SK-N-SH treated with all-trans-retinoic acid at 6 μM for 48 hours (cell line): ENCODE measurements at regions not wholly inside any gene's neighbourhood (a gene's known extent, or its start where the extent isn't known, plus 50 kb on each side); places are given as distances from the start of the nearest gene placed in this dataset.

Experiments used
- ATAC-seq: fragments of 200-7000 bp; cut with Tn5 transposase; 3 replicates; pipeline ENCODE4 v1.9.1; 2020; ENCODE audit warnings: mild to moderate bottlenecking, moderate library complexity
- ARNTL ChIP-seq: fragments of 450-650 bp; formaldehyde crosslinking; IDR thresholded peaks from 2 replicates; pipeline ENCODE4 v1.5.0; 2020; ENCODE audit warnings: low read depth, mild to moderate bottlenecking, moderate library complexity, borderline replicate concordance
- BACH2 ChIP-seq: fragments of 250-450 bp; sonication (Bioruptor Pico); IDR thresholded peaks from 2 replicates; pipeline ENCODE4 v1.9.0; 2021; ENCODE audit warnings: mild to moderate bottlenecking, borderline replicate concordance
- CREB5 ChIP-seq: fragments of 250-450 bp; sonication (Bioruptor Pico); IDR thresholded peaks from 2 replicates; pipeline ENCODE4 v1.5.1; 2020; ENCODE audit warnings: low read depth, mild to moderate bottlenecking, moderate library complexity
- CSDC2 ChIP-seq: fragments of 250-450 bp; sonication (Bioruptor Pico); IDR thresholded peaks from 2 replicates; pipeline ENCODE4 v1.5.0; 2020; ENCODE audit warnings: mild to moderate bottlenecking, moderate library complexity
- CSRNP3 ChIP-seq: fragments of 250-450 bp; sonication (Bioruptor Pico); IDR thresholded peaks from 2 replicates; pipeline ENCODE4 v1.5.1; 2021; ENCODE audit warnings: mild to moderate bottlenecking, moderate library complexity
- ESRRG ChIP-seq: fragments of 250-450 bp; sonication (Bioruptor Pico); IDR thresholded peaks from 2 replicates; pipeline ENCODE4 v1.6.1; 2021; ENCODE audit warnings: mild to moderate bottlenecking
- GLIS3 ChIP-seq: fragments of 250-450 bp; sonication (Bioruptor Pico); IDR thresholded peaks from 2 replicates; pipeline ENCODE4 v1.5.0; 2020; ENCODE audit warnings: mild to moderate bottlenecking, moderate library complexity
- ISL1 ChIP-seq: fragments of 250-450 bp; sonication (Bioruptor Pico); IDR thresholded peaks from 2 replicates; pipeline ENCODE4 v2.1.2; 2022; ENCODE audit warnings: mild to moderate bottlenecking, moderate library complexity
- OSR1 ChIP-seq: fragments of 250-450 bp; sonication (Bioruptor Pico); IDR thresholded peaks from 2 replicates; pipeline ENCODE4 v1.8.0; 2022; ENCODE audit warnings: moderate library complexity, mild to moderate bottlenecking, inconsistent platforms
- PATZ1 ChIP-seq: fragments of 250-450 bp; sonication (Bioruptor Pico); IDR thresholded peaks from 2 replicates; pipeline ENCODE4 v1.8.0; 2020; ENCODE audit warnings: mild to moderate bottlenecking, moderate library complexity, borderline replicate concordance
- POU6F1 ChIP-seq: fragments of 250-450 bp; sonication (Bioruptor Pico); IDR thresholded peaks from 2 replicates; pipeline ENCODE4 v1.8.0; 2021; ENCODE audit warnings: low read depth, mild to moderate bottlenecking, moderate library complexity, borderline replicate concordance
- PPARA ChIP-seq: fragments of 250-450 bp; sonication (Bioruptor Pico); IDR thresholded peaks from 2 replicates; pipeline ENCODE4 v1.5.0; 2020; ENCODE audit warnings: mild to moderate bottlenecking, borderline replicate concordance
- RARB ChIP-seq: fragments of 250-450 bp; sonication (Bioruptor Pico); IDR thresholded peaks from 2 replicates; pipeline ENCODE4 v1.8.0; 2021; ENCODE audit warnings: mild to moderate bottlenecking, moderate library complexity
- SNAI2 ChIP-seq: fragments of 250-450 bp; sonication (Bioruptor Pico); IDR thresholded peaks from 2 replicates; pipeline ENCODE4 v1.5.0; 2020; ENCODE audit warnings: mild to moderate bottlenecking, moderate library complexity
- TCF4 ChIP-seq: fragments of 250-450 bp; sonication (Bioruptor Pico); IDR thresholded peaks from 2 replicates; pipeline ENCODE4 v1.8.0; 2021; ENCODE audit warnings: mild to moderate bottlenecking, moderate library complexity, borderline replicate concordance
- TOX ChIP-seq: fragments of 250-450 bp; sonication (Bioruptor Pico); IDR thresholded peaks from 2 replicates; pipeline ENCODE4 v1.8.0; 2021; ENCODE audit warnings: mild to moderate bottlenecking, moderate library complexity, borderline replicate concordance
- TSHZ2 ChIP-seq: fragments of 250-450 bp; sonication (Bioruptor Pico); IDR thresholded peaks from 2 replicates; pipeline ENCODE4 v1.5.0; 2020; ENCODE audit warnings: mild to moderate bottlenecking, moderate library complexity
- ZC3H10 ChIP-seq: fragments of 250-450 bp; sonication (Bioruptor Pico); IDR thresholded peaks from 2 replicates; pipeline ENCODE4 v1.5.1; 2021; ENCODE audit warnings: mild to moderate bottlenecking, moderate library complexity
- ZFP3 ChIP-seq: fragments of 250-450 bp; sonication (Bioruptor Pico); IDR thresholded peaks from 2 replicates; pipeline ENCODE4 v1.5.0; 2020; ENCODE audit warnings: mild to moderate bottlenecking, moderate library complexity
- ZFP30 ChIP-seq: fragments of 450-650 bp; formaldehyde crosslinking; IDR thresholded peaks from 2 replicates; pipeline ENCODE4 v1.5.0; 2022; ENCODE audit warnings: mild to moderate bottlenecking, moderate library complexity
- ZNF565 ChIP-seq: fragments of 450-650 bp; formaldehyde crosslinking; conservative IDR thresholded peaks from 2 replicates; pipeline ENCODE4 v1.5.0; 2020; ENCODE audit warnings: low read depth, mild to moderate bottlenecking, moderate library complexity
- ZNF70 ChIP-seq: fragments of 450-650 bp; formaldehyde crosslinking; IDR thresholded peaks from 2 replicates; pipeline ENCODE4 v1.5.0; 2020; ENCODE audit warnings: mild to moderate bottlenecking, moderate library complexity
- ZNF8 ChIP-seq: fragments of 450-650 bp; formaldehyde crosslinking; IDR thresholded peaks from 2 replicates; pipeline ENCODE4 v1.5.0; 2020; ENCODE audit warnings: mild to moderate bottlenecking, moderate library complexity

- no peak for TF ChIP-seq ZFP30 (CRISPR knock-in tag)
- no peak for ATAC-seq
Measured at GRCh38 chr12:11592484-11592883, 57.0 kb upstream of the ETV6 start.

GRCh38 chr12:11593013-11593412, 56.5 kb upstream of the ETV6 start:
- no peak for ATAC-seq
- TF ChIP-seq ZFP3 (no peak), ZNF8 (CRISPR knock-in tag) (no peak), CSDC2 (CRISPR knock-in tag) (no peak), PATZ1 (CRISPR knock-in tag) (no peak), OSR1 (CRISPR knock-in tag) (no peak), TSHZ2 (no peak), POU6F1 (CRISPR knock-in tag) (no peak), ARNTL (no peak), ZFP30 (CRISPR knock-in tag) (no peak), ISL1 (CRISPR knock-in tag) (no peak), CSRNP3 (no peak), SNAI2 (no peak), ZNF70 (CRISPR knock-in tag) (no peak), PPARA (CRISPR knock-in tag) (no peak)

GRCh38 chr12:11595080-11595479, 54.4 kb upstream of the ETV6 start:
- TF ChIP-seq ISL1 (CRISPR knock-in tag), result no peak
- no peak for TF ChIP-seq ZC3H10 (CRISPR knock-in tag)
- no peak for TF ChIP-seq GLIS3 (CRISPR knock-in tag)
- no peak for TF ChIP-seq ZFP3
- TF ChIP-seq ZNF565 (CRISPR knock-in tag), result no peak
- TF ChIP-seq CSRNP3, result no peak
- no peak for TF ChIP-seq RARB (CRISPR knock-in tag)
- no peak for TF ChIP-seq TOX (CRISPR knock-in tag)
- no peak for ATAC-seq

- no peak for ATAC-seq
Measured at GRCh38 chr12:11596141-11596540, 53.3 kb upstream of the ETV6 start.

More at GRCh38 chr12:11596141-11596540, 53.3 kb upstream of the ETV6 start:
- no peak for TF ChIP-seq ZFP3
- TF ChIP-seq GLIS3 (CRISPR knock-in tag), result no peak
- no peak for TF ChIP-seq POU6F1 (CRISPR knock-in tag)
- no peak for TF ChIP-seq TCF4 (CRISPR knock-in tag)
- TF ChIP-seq PATZ1 (CRISPR knock-in tag), result no peak
- TF ChIP-seq CREB5, result no peak
- TF ChIP-seq ZC3H10 (CRISPR knock-in tag), result no peak
- no peak for TF ChIP-seq ZFP30 (CRISPR knock-in tag)
- TF ChIP-seq BACH2 (CRISPR knock-in tag), result no peak
- no peak for TF ChIP-seq ESRRG (CRISPR knock-in tag)
- no peak for TF ChIP-seq ZNF70 (CRISPR knock-in tag)
- TF ChIP-seq, all 23 proteins: peak for 0
